HEK293T (cell line): ENCODE measurements at regions not wholly inside any gene's neighbourhood (a gene's known extent, or its start where the extent isn't known, plus 50 kb on each side); places are given as distances from the start of the nearest gene placed in this dataset.

ENCODE experiments used
- CTCF ChIA-PET: fragments of 350-600 bp; formaldehyde crosslinking; extraction: SDS; loops from one replicate; lab custom pipeline; 2021; ENCODE audit warnings: antibody characterized with exemption, inconsistent platforms; lab: Yijun Ruan, JAX
- POLR2A ChIA-PET: fragments of 350-600 bp; formaldehyde crosslinking; extraction: SDS; loops from one replicate; lab custom pipeline; 2020; ENCODE audit warnings: antibody characterized with exemption, inconsistent platforms; lab: Yijun Ruan, JAX
- DNase-seq: peaks from one replicate; pipeline ENCODE4 v3.0.0; 2012; ENCODE audit warnings: mixed read lengths; ENCODE audit errors: extremely low spot score
- ARNT ChIP-seq: fragments of 450-650 bp; IDR thresholded peaks from 2 replicates; pipeline ENCODE4 v1.6.1; 2017; ENCODE audit warnings: mild to moderate bottlenecking
- BHLHE40 ChIP-seq: fragments of 450-650 bp; IDR thresholded peaks from 2 replicates; pipeline ENCODE4 v1.6.1; 2016; ENCODE audit warnings: mild to moderate bottlenecking, moderate library complexity, borderline replicate concordance
- CTBP1 ChIP-seq: fragments of 450-650 bp; IDR thresholded peaks from 2 replicates; pipeline ENCODE4 v1.6.1; 2016; ENCODE audit warnings: borderline replicate concordance
- ELF4 ChIP-seq: fragments of 450-650 bp; IDR thresholded peaks from 2 replicates; pipeline ENCODE4 v1.6.1; 2017; ENCODE audit warnings: antibody characterized with exemption
- FOXA1 ChIP-seq: fragments of 450-650 bp; IDR thresholded peaks from 2 replicates; pipeline ENCODE4 v1.6.1; 2016; ENCODE audit warnings: mild to moderate bottlenecking
- FOXK2 ChIP-seq: fragments of 450-650 bp; IDR thresholded peaks from 2 replicates; pipeline ENCODE4 v1.6.1; 2016; ENCODE audit warnings: mild to moderate bottlenecking
- FOXM1 ChIP-seq: fragments of 450-650 bp; IDR thresholded peaks from 2 replicates; pipeline ENCODE4 v1.6.1; 2017; ENCODE audit warnings: mild to moderate bottlenecking, borderline replicate concordance
- HDGF ChIP-seq: fragments of 450-650 bp; IDR thresholded peaks from 2 replicates; pipeline ENCODE4 v1.6.1; 2017; ENCODE audit warnings: antibody characterized with exemption, borderline replicate concordance
- L3MBTL2 ChIP-seq: fragments of 450-650 bp; conservative IDR thresholded peaks from 2 replicates; pipeline ENCODE4 v1.6.1; 2016; ENCODE audit warnings: mild to moderate bottlenecking
- LEF1 ChIP-seq: fragments of 450-650 bp; IDR thresholded peaks from 2 replicates; pipeline ENCODE4 v1.6.1; 2017; ENCODE audit warnings: mild to moderate bottlenecking, borderline replicate concordance
- NFRKB ChIP-seq: fragments of 450-650 bp; IDR thresholded peaks from 2 replicates; pipeline ENCODE4 v1.6.1; 2016; ENCODE audit warnings: mild to moderate bottlenecking, moderate library complexity
- SP1 ChIP-seq: fragments of 450-650 bp; IDR thresholded peaks from 2 replicates; pipeline ENCODE4 v1.6.1; 2017
- SUZ12 ChIP-seq: fragments of 450-650 bp; IDR thresholded peaks from 2 replicates; pipeline ENCODE4 v1.6.1; 2016; ENCODE audit warnings: mild to moderate bottlenecking
- TARDBP ChIP-seq: fragments of 450-650 bp; IDR thresholded peaks from 2 replicates; pipeline ENCODE4 v1.6.1; 2016
- ZNF384 ChIP-seq: fragments of 450-650 bp; IDR thresholded peaks from 2 replicates; pipeline ENCODE4 v1.6.1; 2016
- TF ChIP-seq, protein P1 (sequence below): fragments of 450-650 bp; IDR thresholded peaks from 2 replicates; pipeline ENCODE4 v1.6.1; 2016

- POLR2A ChIA-PET: no interaction called here
- CTCF ChIA-PET: no interaction called here
- DNase-seq: no peak
- no peak for TF ChIP-seq SP1
- TF ChIP-seq ARNT: no peak
- TF ChIP-seq CTBP1: no peak
- TF ChIP-seq NFRKB: no peak
- TF ChIP-seq, protein P1, sequence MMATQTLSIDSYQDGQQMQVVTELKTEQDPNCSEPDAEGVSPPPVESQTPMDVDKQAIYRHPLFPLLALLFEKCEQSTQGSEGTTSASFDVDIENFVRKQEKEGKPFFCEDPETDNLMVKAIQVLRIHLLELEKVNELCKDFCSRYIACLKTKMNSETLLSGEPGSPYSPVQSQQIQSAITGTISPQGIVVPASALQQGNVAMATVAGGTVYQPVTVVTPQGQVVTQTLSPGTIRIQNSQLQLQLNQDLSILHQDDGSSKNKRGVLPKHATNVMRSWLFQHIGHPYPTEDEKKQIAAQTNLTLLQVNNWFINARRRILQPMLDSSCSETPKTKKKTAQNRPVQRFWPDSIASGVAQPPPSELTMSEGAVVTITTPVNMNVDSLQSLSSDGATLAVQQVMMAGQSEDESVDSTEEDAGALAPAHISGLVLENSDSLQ: no peak
- no peak for TF ChIP-seq SUZ12
- no peak for TF ChIP-seq FOXK2
- no peak for TF ChIP-seq ZNF384
- TF ChIP-seq L3MBTL2: no peak
- no peak for TF ChIP-seq HDGF
- no peak for TF ChIP-seq LEF1
- TF ChIP-seq BHLHE40: no peak
- TF ChIP-seq FOXM1: no peak
- TF ChIP-seq FOXA1: no peak
- TF ChIP-seq TARDBP: no peak
- TF ChIP-seq ELF4: no peak
Measured at GRCh38 chr16:48946686-48947370, 334.8 kb downstream of the CBLN1 start.

GRCh38 chr16:48942996-48943395 lies 333.0 kb upstream of the N4BP1 start:
- ChIA-PET POLR2A (no interaction called here), CTCF (no interaction called here)
- DNase-seq: no peak
- TF ChIP-seq FOXM1 (no peak), ARNT (no peak)

DNA sequence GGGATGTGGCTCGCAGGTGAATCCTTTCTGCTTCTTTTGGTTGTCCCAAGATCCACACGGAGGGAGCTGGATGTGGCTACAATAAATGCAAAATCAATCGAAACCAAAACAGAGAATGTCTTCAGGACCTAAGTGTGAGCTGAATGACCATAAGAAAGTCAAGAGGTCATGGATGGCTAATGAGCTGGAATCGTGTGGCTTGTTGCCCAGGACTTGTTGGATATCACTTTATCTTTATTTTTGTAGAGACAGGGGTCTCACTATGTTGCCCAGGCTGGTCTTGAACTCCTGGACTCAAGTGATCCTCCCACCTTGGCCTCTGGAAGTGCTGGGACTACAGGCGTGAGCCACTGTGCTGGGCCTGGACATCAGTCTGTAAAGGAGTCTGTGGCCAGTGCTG lies 326.8 kb upstream of the N4BP1 start:
- POLR2A ChIA-PET: no interaction called here
- CTCF ChIA-PET: no interaction called here
- DNase-seq: no peak
- TF ChIP-seq SUZ12: no peak
- TF ChIP-seq L3MBTL2: no peak
- no peak for TF ChIP-seq FOXA1
- TF ChIP-seq, protein P1: no peak
- TF ChIP-seq ARNT: no peak
- no peak for TF ChIP-seq TARDBP
- no peak for TF ChIP-seq FOXM1
- no peak for TF ChIP-seq HDGF
- TF ChIP-seq BHLHE40: no peak
- TF ChIP-seq FOXK2: no peak
- TF ChIP-seq LEF1: no peak
- no peak for TF ChIP-seq CTBP1

DNA sequence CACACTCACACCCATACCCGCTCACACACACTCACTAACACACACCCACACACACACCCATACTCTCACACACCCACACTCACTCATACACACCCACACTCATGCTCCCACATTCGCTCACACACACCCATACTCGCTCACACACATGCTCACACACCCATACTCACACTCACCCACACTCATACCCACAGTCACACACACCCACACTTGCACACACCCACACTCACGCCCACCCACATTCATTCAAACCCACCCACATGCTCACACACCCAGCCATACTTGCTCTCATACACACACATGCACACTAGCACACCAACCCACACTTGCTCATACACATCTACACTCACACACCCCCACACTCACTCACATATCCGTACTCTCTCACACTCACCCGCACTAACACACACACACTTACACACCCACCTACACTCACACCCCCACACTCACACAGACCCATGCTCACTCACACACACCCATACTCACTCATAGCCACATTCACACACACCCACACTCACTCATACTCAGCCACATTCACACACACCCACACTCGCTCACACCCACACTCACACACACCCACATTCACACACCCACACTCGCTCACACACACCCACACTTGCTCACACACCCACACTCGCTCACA lies 322.4 kb upstream of the N4BP1 start:
- TF ChIP-seq LEF1: no peak
- no peak for TF ChIP-seq FOXM1
- no peak for TF ChIP-seq CTBP1
- TF ChIP-seq SP1: no peak
- CTCF ChIA-PET: no interaction called here
- no peak for DNase-seq
- POLR2A ChIA-PET: no interaction called here

- CTCF ChIA-PET: no interaction called here
- TF ChIP-seq L3MBTL2: no peak
- no peak for TF ChIP-seq NFRKB
- TF ChIP-seq BHLHE40: no peak
- no peak for TF ChIP-seq ELF4
- DNase-seq: no peak
- POLR2A ChIA-PET: no interaction called here
Measured at GRCh38 chr16:48930951-48931553, 321.1 kb upstream of the N4BP1 start.

- no peak for TF ChIP-seq ELF4
- no peak for TF ChIP-seq ARNT
- TF ChIP-seq TARDBP: no peak
- TF ChIP-seq FOXK2: no peak
- TF ChIP-seq CTBP1: no peak
- no peak for TF ChIP-seq FOXA1
- TF ChIP-seq SUZ12: no peak
- no peak for TF ChIP-seq HDGF
- TF ChIP-seq L3MBTL2: no peak
- ChIA-PET CTCF (no interaction called here), POLR2A (no interaction called here)
- no peak for DNase-seq
Measured at GRCh38 chr16:48919791-48920190, 309.8 kb upstream of the N4BP1 start.

GRCh38 chr16:48918520-48919258 lies 308.7 kb upstream of the N4BP1 start:
- no peak for DNase-seq
- POLR2A ChIA-PET: no interaction called here
- TF ChIP-seq CTBP1 (no peak), HDGF (no peak), FOXA1 (no peak), FOXM1 (no peak), BHLHE40 (no peak), ARNT (no peak), L3MBTL2 (no peak), NFRKB (no peak), FOXK2 (no peak), TARDBP (no peak), ELF4 (no peak), LEF1 (no peak)
- CTCF ChIA-PET: no interaction called here
